ENCODE measurements at regions not wholly inside any gene's neighbourhood (a gene's known extent, or its start where the extent isn't known, plus 50 kb on each side); places are given as distances from the start of the nearest gene placed in this dataset.

- Histone ChIP-seq H2BK15ac (ENCODE audit: low read depth, low read length) (no peak overlapping the region), H2AK5ac (ENCODE audit: insufficient read length, low read length) (no peak overlapping the region), H3K27ac (ENCODE audit: insufficient read length, low read depth, low read length) (no peak overlapping the region), H4K20me1 (ENCODE audit: control insufficient read depth, insufficient read depth, insufficient read length) (no peaks in the 10 kb centered on the region), H3K23me2 (ENCODE audit: insufficient read length, low read depth, low read length, poor library complexity, severe bottlenecking) (no peaks in the 10 kb centered on the region), H2BK20ac (ENCODE audit: low read depth, low read length, poor library complexity, severe bottlenecking) (no peak overlapping the region), H3K4me2 (ENCODE audit: insufficient read depth, insufficient read length, low read length) (no peak overlapping the region), H4K8ac (replicated peaks; ENCODE audit: insufficient read length, low read depth, low read length) (no peak overlapping the region), H3K18ac (ENCODE audit: insufficient read length, low read depth, low read length) (no peak overlapping the region), H2AFZ (ENCODE audit: low read length) (no peak overlapping the region), H3K9me3 (ENCODE audit: control insufficient read depth, low read depth, low read length) (no peaks in the 10 kb centered on the region), H3K4ac (ENCODE audit: low read depth, low read length) (no peak overlapping the region), H3K9ac (ENCODE audit: extremely low read depth, insufficient read length, low read length) (no peak overlapping the region), H3K4me1 (ENCODE audit: insufficient read depth, low read length) (no peaks in the 10 kb centered on the region), H3K23ac (ENCODE audit: insufficient read length, low read depth, low read length) (no peak overlapping the region), H3K27me3 (ENCODE audit: insufficient read depth, low read length) (no peaks in the 10 kb centered on the region), H4K5ac (ENCODE audit: insufficient read length, low read depth, low read length) (no peak overlapping the region), H3K79me1 (ENCODE audit: insufficient read depth, low read depth, low read length, poor library complexity, severe bottlenecking) (no peaks in the 10 kb centered on the region), H3K14ac (ENCODE audit: insufficient read depth, low read length) (no peak overlapping the region), H2BK120ac (ENCODE audit: low read depth, low read length, poor library complexity, severe bottlenecking) (no peak overlapping the region), H3T11ph (ENCODE audit: low read length) (no peak overlapping the region), H3K56ac (ENCODE audit: insufficient read length, low read depth, low read length) (no peak overlapping the region), H3K79me2 (ENCODE audit: insufficient read depth, low read length) (no peaks in the 10 kb centered on the region), H2BK5ac (ENCODE audit: insufficient read length, low read length) (no peak overlapping the region), H2BK12ac (ENCODE audit: insufficient read length, low read depth, low read length) (no peak overlapping the region), H4K91ac (ENCODE audit: insufficient read length, low read depth, low read length) (no peak overlapping the region)
- WGBS (ENCODE audit: extremely low coverage, insufficient read length, low lambda C conversion rate) = no CpG with 5 or more reads among the region's 2 CpGs
- H3K27me3 Mint-ChIP-seq (ENCODE audit: low read depth) = no peaks in the 10 kb centered on the region
- H3K4me3 Mint-ChIP-seq = no peak overlapping the region
- H3K9me3 Mint-ChIP-seq = peaks cover 12 to 13% of the 10 kb centered on the region in 2 experiments; a peak in 3 of 5 replicates
- DNase-seq = no peak
- H3K4me1 Mint-ChIP-seq = no peaks in the 10 kb centered on the region; a peak in 1 of 4 replicates
- no peak overlapping the region for H3K27ac Mint-ChIP-seq
- H3K36me3 Mint-ChIP-seq (ENCODE audit: insufficient read depth in 1 of 3, low read depth in 3 of 3) = peaks cover 0 to 13% (median 4%) of the 10 kb centered on the region in 3 experiments; a peak in 5 of 7 replicates
- TF ChIP-seq, protein P1, sequence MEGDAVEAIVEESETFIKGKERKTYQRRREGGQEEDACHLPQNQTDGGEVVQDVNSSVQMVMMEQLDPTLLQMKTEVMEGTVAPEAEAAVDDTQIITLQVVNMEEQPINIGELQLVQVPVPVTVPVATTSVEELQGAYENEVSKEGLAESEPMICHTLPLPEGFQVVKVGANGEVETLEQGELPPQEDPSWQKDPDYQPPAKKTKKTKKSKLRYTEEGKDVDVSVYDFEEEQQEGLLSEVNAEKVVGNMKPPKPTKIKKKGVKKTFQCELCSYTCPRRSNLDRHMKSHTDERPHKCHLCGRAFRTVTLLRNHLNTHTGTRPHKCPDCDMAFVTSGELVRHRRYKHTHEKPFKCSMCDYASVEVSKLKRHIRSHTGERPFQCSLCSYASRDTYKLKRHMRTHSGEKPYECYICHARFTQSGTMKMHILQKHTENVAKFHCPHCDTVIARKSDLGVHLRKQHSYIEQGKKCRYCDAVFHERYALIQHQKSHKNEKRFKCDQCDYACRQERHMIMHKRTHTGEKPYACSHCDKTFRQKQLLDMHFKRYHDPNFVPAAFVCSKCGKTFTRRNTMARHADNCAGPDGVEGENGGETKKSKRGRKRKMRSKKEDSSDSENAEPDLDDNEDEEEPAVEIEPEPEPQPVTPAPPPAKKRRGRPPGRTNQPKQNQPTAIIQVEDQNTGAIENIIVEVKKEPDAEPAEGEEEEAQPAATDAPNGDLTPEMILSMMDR (conservative IDR thresholded peaks at IDR 0.05) = no peak
Measured at GRCh38 chr12:16437926-16438325, 90.5 kb downstream of the MGST1 start.
